ENCODE measurements at regions not wholly inside any gene's neighbourhood (a gene's known extent, or its start where the extent isn't known, plus 50 kb on each side); places are given as distances from the start of the nearest gene placed in this dataset.

DNA sequence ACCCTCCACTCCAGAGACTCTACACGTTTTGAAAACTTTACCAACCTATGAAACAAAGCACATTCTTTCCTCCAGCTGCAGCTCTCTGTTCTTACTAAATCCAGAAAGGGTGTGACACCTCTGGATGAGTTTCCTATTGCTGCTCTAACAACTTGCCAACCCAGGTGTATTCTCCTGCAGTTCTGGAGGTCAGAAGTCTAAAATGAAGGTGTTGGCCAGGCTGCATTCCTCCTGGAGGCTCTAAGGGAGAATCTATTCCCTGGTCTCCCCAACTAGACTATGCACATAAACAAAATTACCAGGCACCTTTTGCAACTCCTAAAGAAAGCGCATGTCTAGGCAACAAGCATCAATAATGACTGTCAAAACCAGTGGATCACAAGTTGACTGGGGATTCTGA lies 128.8 kb downstream of the NUFIP1 start:
- TF ChIP-seq, protein P1, sequence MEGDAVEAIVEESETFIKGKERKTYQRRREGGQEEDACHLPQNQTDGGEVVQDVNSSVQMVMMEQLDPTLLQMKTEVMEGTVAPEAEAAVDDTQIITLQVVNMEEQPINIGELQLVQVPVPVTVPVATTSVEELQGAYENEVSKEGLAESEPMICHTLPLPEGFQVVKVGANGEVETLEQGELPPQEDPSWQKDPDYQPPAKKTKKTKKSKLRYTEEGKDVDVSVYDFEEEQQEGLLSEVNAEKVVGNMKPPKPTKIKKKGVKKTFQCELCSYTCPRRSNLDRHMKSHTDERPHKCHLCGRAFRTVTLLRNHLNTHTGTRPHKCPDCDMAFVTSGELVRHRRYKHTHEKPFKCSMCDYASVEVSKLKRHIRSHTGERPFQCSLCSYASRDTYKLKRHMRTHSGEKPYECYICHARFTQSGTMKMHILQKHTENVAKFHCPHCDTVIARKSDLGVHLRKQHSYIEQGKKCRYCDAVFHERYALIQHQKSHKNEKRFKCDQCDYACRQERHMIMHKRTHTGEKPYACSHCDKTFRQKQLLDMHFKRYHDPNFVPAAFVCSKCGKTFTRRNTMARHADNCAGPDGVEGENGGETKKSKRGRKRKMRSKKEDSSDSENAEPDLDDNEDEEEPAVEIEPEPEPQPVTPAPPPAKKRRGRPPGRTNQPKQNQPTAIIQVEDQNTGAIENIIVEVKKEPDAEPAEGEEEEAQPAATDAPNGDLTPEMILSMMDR (IDR thresholded peaks at IDR 0.05): no peak
- no peak for TF ChIP-seq POLR2A (IDR thresholded peaks at IDR 0.05)
